ENCODE measurements at regions not wholly inside any gene's neighbourhood (a gene's known extent, or its start where the extent isn't known, plus 50 kb on each side); places are given as distances from the start of the nearest gene placed in this dataset.

GRCh38 chr11:134539285-134539684, 127.2 kb upstream of the B3GAT1 start:
- peaks cover 0 to 5% of the 10 kb centered on the region in 2 donors for H3K27me3 ChIP-seq (ENCODE audit: control insufficient read depth in 1 of 2, insufficient read depth in 2 of 2, low read length in 2 of 2)

GRCh38 chr11:134538742-134539141, 126.7 kb upstream of the B3GAT1 start:
- Histone ChIP-seq H3K4me3 (ENCODE audit: low read length in 2 of 2) (no peak overlapping the region), H3K27ac (ENCODE audit: low read length) (no peak overlapping the region), H3K36me3 (ENCODE audit: control insufficient read depth in 2 of 2, insufficient read depth in 2 of 2, low read length in 2 of 2) (no peaks in the 10 kb centered on the region), H3K4me1 (ENCODE audit: control insufficient read depth, insufficient read depth, low read length) (no peaks in the 10 kb centered on the region), H3K27me3 (ENCODE audit: control insufficient read depth in 1 of 2, insufficient read depth in 2 of 2, low read length in 2 of 2) (peaks cover 0 to 5% of the 10 kb centered on the region in 2 donors), H3K9ac (ENCODE audit: low read length in 2 of 2) (no peak overlapping the region), H3K9me3 (ENCODE audit: control insufficient read depth in 2 of 2, low read length in 2 of 2) (no peaks in the 10 kb centered on the region)

More at GRCh38 chr11:134539285-134539684, 127.2 kb upstream of the B3GAT1 start:
- H3K27ac ChIP-seq (ENCODE audit: low read length), result no peak overlapping the region
- H3K36me3 ChIP-seq (ENCODE audit: control insufficient read depth in 2 of 2, insufficient read depth in 2 of 2, low read length in 2 of 2), result no peaks in the 10 kb centered on the region
- no peaks in the 10 kb centered on the region for H3K4me1 ChIP-seq (ENCODE audit: control insufficient read depth, insufficient read depth, low read length)
- no peak overlapping the region for H3K9ac ChIP-seq (ENCODE audit: low read length in 2 of 2)
- H3K4me3 ChIP-seq (ENCODE audit: low read length in 2 of 2), result no peak overlapping the region
- no peaks in the 10 kb centered on the region for H3K9me3 ChIP-seq (ENCODE audit: control insufficient read depth in 2 of 2, low read length in 2 of 2)

- H3K9ac ChIP-seq (ENCODE audit: low read length in 2 of 2), result no peak overlapping the region
- H3K36me3 ChIP-seq (ENCODE audit: control insufficient read depth in 2 of 2, insufficient read depth in 2 of 2, low read length in 2 of 2), result no peaks in the 10 kb centered on the region
- peaks cover under 1 to 5% of the 10 kb centered on the region in 2 donors for H3K27me3 ChIP-seq (ENCODE audit: control insufficient read depth in 1 of 2, insufficient read depth in 2 of 2, low read length in 2 of 2)
- H3K9me3 ChIP-seq (ENCODE audit: control insufficient read depth in 2 of 2, low read length in 2 of 2), result no peaks in the 10 kb centered on the region
- H3K4me1 ChIP-seq (ENCODE audit: control insufficient read depth, insufficient read depth, low read length), result no peaks in the 10 kb centered on the region
- no peak overlapping the region for H3K4me3 ChIP-seq (ENCODE audit: low read length in 2 of 2)
- H3K27ac ChIP-seq (ENCODE audit: low read length), result no peak overlapping the region
Measured at GRCh38 chr11:134537941-134538340, 125.9 kb upstream of the B3GAT1 start.

GRCh38 chr11:134537296-134537695, 125.3 kb upstream of the B3GAT1 start:
- H3K27me3 ChIP-seq (ENCODE audit: control insufficient read depth in 1 of 2, insufficient read depth in 2 of 2, low read length in 2 of 2), result peaks cover 3 to 5% of the 10 kb centered on the region in 2 donors
- H3K4me1 ChIP-seq (ENCODE audit: control insufficient read depth, insufficient read depth, low read length), result no peaks in the 10 kb centered on the region
- H3K9me3 ChIP-seq (ENCODE audit: control insufficient read depth in 2 of 2, low read length in 2 of 2), result no peaks in the 10 kb centered on the region
- no peak overlapping the region for H3K27ac ChIP-seq (ENCODE audit: low read length)
- no peak overlapping the region for H3K9ac ChIP-seq (ENCODE audit: low read length in 2 of 2)
- H3K4me3 ChIP-seq (ENCODE audit: low read length in 2 of 2), result no peak overlapping the region
- no peaks in the 10 kb centered on the region for H3K36me3 ChIP-seq (ENCODE audit: control insufficient read depth in 2 of 2, insufficient read depth in 2 of 2, low read length in 2 of 2)

- H3K36me3 ChIP-seq (ENCODE audit: control insufficient read depth in 2 of 2, insufficient read depth in 2 of 2, low read length in 2 of 2), result no peaks in the 10 kb centered on the region
- peaks cover 3 to 5% of the 10 kb centered on the region in 2 donors for H3K27me3 ChIP-seq (ENCODE audit: control insufficient read depth in 1 of 2, insufficient read depth in 2 of 2, low read length in 2 of 2)
Measured at GRCh38 chr11:134536677-134537076, 124.6 kb upstream of the B3GAT1 start.

GRCh38 chr11:134536219-134536618, 124.2 kb upstream of the B3GAT1 start:
- no peaks in the 10 kb centered on the region for H3K9me3 ChIP-seq (ENCODE audit: control insufficient read depth in 2 of 2, low read length in 2 of 2)
- H3K4me1 ChIP-seq (ENCODE audit: control insufficient read depth, insufficient read depth, low read length), result no peaks in the 10 kb centered on the region
- no peaks in the 10 kb centered on the region for H3K36me3 ChIP-seq (ENCODE audit: control insufficient read depth in 2 of 2, insufficient read depth in 2 of 2, low read length in 2 of 2)
- no peak overlapping the region for H3K9ac ChIP-seq (ENCODE audit: low read length in 2 of 2)
- no peak overlapping the region for H3K4me3 ChIP-seq (ENCODE audit: low read length in 2 of 2)
- no peak overlapping the region for H3K27ac ChIP-seq (ENCODE audit: low read length)
- H3K27me3 ChIP-seq (ENCODE audit: control insufficient read depth in 1 of 2, insufficient read depth in 2 of 2, low read length in 2 of 2), result peaks cover 3 to 5% of the 10 kb centered on the region in 2 donors

More at GRCh38 chr11:134536677-134537076, 124.6 kb upstream of the B3GAT1 start:
- Histone ChIP-seq H3K27ac (ENCODE audit: low read length) (no peak overlapping the region), H3K9me3 (ENCODE audit: control insufficient read depth in 2 of 2, low read length in 2 of 2) (no peaks in the 10 kb centered on the region), H3K9ac (ENCODE audit: low read length in 2 of 2) (no peak overlapping the region), H3K4me1 (ENCODE audit: control insufficient read depth, insufficient read depth, low read length) (no peaks in the 10 kb centered on the region), H3K4me3 (ENCODE audit: low read length in 2 of 2) (no peak overlapping the region)

- Histone ChIP-seq H3K4me3 (ENCODE audit: low read length in 2 of 2) (no peak overlapping the region), H3K9me3 (ENCODE audit: control insufficient read depth in 2 of 2, low read length in 2 of 2) (no peaks in the 10 kb centered on the region), H3K4me1 (ENCODE audit: control insufficient read depth, insufficient read depth, low read length) (no peaks in the 10 kb centered on the region), H3K27ac (ENCODE audit: low read length) (no peak overlapping the region), H3K36me3 (ENCODE audit: control insufficient read depth in 2 of 2, insufficient read depth in 2 of 2, low read length in 2 of 2) (no peaks in the 10 kb centered on the region), H3K27me3 (ENCODE audit: control insufficient read depth in 1 of 2, insufficient read depth in 2 of 2, low read length in 2 of 2) (peaks cover 3 to 5% of the 10 kb centered on the region in 2 donors), H3K9ac (ENCODE audit: low read length in 2 of 2) (no peak overlapping the region)
Measured at GRCh38 chr11:134535029-134536025, 123.3 kb upstream of the B3GAT1 start.

GRCh38 chr11:134533511-134533910, 121.5 kb upstream of the B3GAT1 start:
- H3K4me1 ChIP-seq (ENCODE audit: control insufficient read depth, insufficient read depth, low read length), result no peaks in the 10 kb centered on the region
- H3K4me3 ChIP-seq (ENCODE audit: low read length in 2 of 2), result no peak overlapping the region
- peaks cover 3 to 5% of the 10 kb centered on the region in 2 donors for H3K27me3 ChIP-seq (ENCODE audit: control insufficient read depth in 1 of 2, insufficient read depth in 2 of 2, low read length in 2 of 2)
- H3K9ac ChIP-seq (ENCODE audit: low read length in 2 of 2), result no peak overlapping the region
- no peak overlapping the region for H3K27ac ChIP-seq (ENCODE audit: low read length)
- H3K36me3 ChIP-seq (ENCODE audit: control insufficient read depth in 2 of 2, insufficient read depth in 2 of 2, low read length in 2 of 2), result no peaks in the 10 kb centered on the region
- no peaks in the 10 kb centered on the region for H3K9me3 ChIP-seq (ENCODE audit: control insufficient read depth in 2 of 2, low read length in 2 of 2)

- H3K4me3 ChIP-seq (ENCODE audit: low read length in 2 of 2), result no peak overlapping the region
- no peaks in the 10 kb centered on the region for H3K4me1 ChIP-seq (ENCODE audit: control insufficient read depth, insufficient read depth, low read length)
- H3K27me3 ChIP-seq (ENCODE audit: control insufficient read depth in 1 of 2, insufficient read depth in 2 of 2, low read length in 2 of 2), result peaks cover 3 to 5% of the 10 kb centered on the region in 2 donors
- no peak overlapping the region for H3K9ac ChIP-seq (ENCODE audit: low read length in 2 of 2)
- no peaks in the 10 kb centered on the region for H3K36me3 ChIP-seq (ENCODE audit: control insufficient read depth in 2 of 2, insufficient read depth in 2 of 2, low read length in 2 of 2)
- no peaks in the 10 kb centered on the region for H3K9me3 ChIP-seq (ENCODE audit: control insufficient read depth in 2 of 2, low read length in 2 of 2)
- H3K27ac ChIP-seq (ENCODE audit: low read length), result no peak overlapping the region
Measured at GRCh38 chr11:134532921-134533421, 120.9 kb upstream of the B3GAT1 start.

GRCh38 chr11:134532131-134532920, 120.3 kb upstream of the B3GAT1 start:
- no peak overlapping the region for H3K9ac ChIP-seq (ENCODE audit: low read length in 2 of 2)
- H3K9me3 ChIP-seq (ENCODE audit: control insufficient read depth in 2 of 2, low read length in 2 of 2), result no peaks in the 10 kb centered on the region
- H3K4me3 ChIP-seq (ENCODE audit: low read length in 2 of 2), result no peak overlapping the region
- peaks cover 3 to 5% of the 10 kb centered on the region in 2 donors for H3K27me3 ChIP-seq (ENCODE audit: control insufficient read depth in 1 of 2, insufficient read depth in 2 of 2, low read length in 2 of 2)
- no peaks in the 10 kb centered on the region for H3K36me3 ChIP-seq (ENCODE audit: control insufficient read depth in 2 of 2, insufficient read depth in 2 of 2, low read length in 2 of 2)
- H3K4me1 ChIP-seq (ENCODE audit: control insufficient read depth, insufficient read depth, low read length), result no peaks in the 10 kb centered on the region
- no peak overlapping the region for H3K27ac ChIP-seq (ENCODE audit: low read length)

Measured in stomach smooth muscle (tissue), 2 donors.